Stimulated activated CD8-positive, alpha-beta memory T cell treated with anti-CD3 and anti-CD28 coated beads, Interleukin-7, amount 100 ng/mL, for 1 hour (primary cell): ENCODE measurements at regions not wholly inside any gene's neighbourhood (a gene's known extent, or its start where the extent isn't known, plus 50 kb on each side); places are given as distances from the start of the nearest gene placed in this dataset.

ENCODE experiments used
- DNase-seq, 2 donors: peaks; one replicate each; pipeline ENCODE4 v3.0.0-alpha.2; 2020; ENCODE audit warnings: low read depth in 2 of 2

- no peak for DNase-seq
These were observed 195.5 kb upstream of the CADM1 start for GRCh38 chr11:115699733-115700132.

- DNase-seq = no peak
These were observed 195.1 kb upstream of the CADM1 start for GRCh38 chr11:115699326-115699725.

- DNase-seq = no peak
These were observed 194.0 kb upstream of the CADM1 start for GRCh38 chr11:115698243-115698642.

- no peak for DNase-seq
These were observed 192.3 kb upstream of the CADM1 start for GRCh38 chr11:115696563-115696962.

GRCh38 chr11:115695677-115696364, 191.6 kb upstream of the CADM1 start:
- DNase-seq = no peak

GRCh38 chr11:115693002-115693401, 188.8 kb upstream of the CADM1 start:
- no peak for DNase-seq

- no peak for DNase-seq
These were observed 186.8 kb upstream of the CADM1 start for GRCh38 chr11:115691030-115691429.

- no peak for DNase-seq
These were observed 183.7 kb upstream of the CADM1 start for GRCh38 chr11:115687934-115688333.

GRCh38 chr11:115684699-115685098, 180.5 kb upstream of the CADM1 start:
- DNase-seq = no peak

GRCh38 chr11:115684135-115684534, 179.9 kb upstream of the CADM1 start:
- DNase-seq = no peak

- DNase-seq = no peak
These were observed 178.7 kb upstream of the CADM1 start for GRCh38 chr11:115682888-115683287.

- no peak for DNase-seq
These were observed 177.9 kb upstream of the CADM1 start for GRCh38 chr11:115682101-115682500.

- no peak for DNase-seq
These were observed 175.7 kb upstream of the CADM1 start for GRCh38 chr11:115679945-115680344.

- DNase-seq = no peak
These were observed 174.7 kb upstream of the CADM1 start for GRCh38 chr11:115678942-115679341.

GRCh38 chr11:115677190-115677589, 173.0 kb upstream of the CADM1 start:
- DNase-seq = no peak

- DNase-seq = no peak
These were observed 172.6 kb upstream of the CADM1 start for GRCh38 chr11:115676768-115677167.

GRCh38 chr11:115676206-115676605, 172.0 kb upstream of the CADM1 start:
- no peak for DNase-seq

- DNase-seq = no peak
These were observed 170.8 kb upstream of the CADM1 start for GRCh38 chr11:115674937-115675544.

- no peak for DNase-seq
These were observed 170.1 kb upstream of the CADM1 start for GRCh38 chr11:115674176-115674936.

GRCh38 chr11:115673720-115674119, 169.5 kb upstream of the CADM1 start:
- DNase-seq = no peak

- no peak for DNase-seq
These were observed 168.8 kb upstream of the CADM1 start for GRCh38 chr11:115672999-115673411.

GRCh38 chr11:115672412-115672811, 168.2 kb upstream of the CADM1 start:
- DNase-seq = no peak
